ENCODE measurements at regions not wholly inside any gene's neighbourhood (a gene's known extent, or its start where the extent isn't known, plus 50 kb on each side); places are given as distances from the start of the nearest gene placed in this dataset.

DNA sequence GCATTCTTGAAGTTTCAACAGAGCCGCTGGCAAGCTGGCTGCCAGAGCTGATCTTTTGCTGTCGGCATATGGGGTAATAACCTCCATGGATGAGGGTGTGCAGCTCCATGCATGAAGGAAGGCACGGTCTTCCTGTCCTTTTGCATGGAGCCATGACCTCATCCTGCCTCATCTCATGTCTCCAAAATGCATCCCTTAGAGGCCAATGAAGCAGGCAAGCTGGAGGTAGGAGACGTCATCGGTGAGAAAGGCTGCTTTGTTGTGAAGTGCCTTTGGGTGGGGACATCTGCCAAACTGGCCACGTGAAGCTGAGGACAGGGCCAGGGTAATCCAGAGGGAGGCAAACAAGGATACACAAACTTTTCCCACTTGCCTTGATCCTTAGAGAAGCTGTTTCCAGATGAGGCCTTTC lies 161.5 kb upstream of the TBX20 start:
- intact Hi-C loops (cut with DNase I, micrococcal nuclease) = no loop called here
- ATAC-seq (no peak), DNase-seq (no peak)

- DNase-seq = no peak
- intact Hi-C loops (cut with DNase I, micrococcal nuclease) = no loop called here
- no peak for ATAC-seq
These were observed 157.4 kb upstream of the TBX20 start for GRCh38 chr7:35411331-35411730.

- intact Hi-C loops (cut with DNase I, micrococcal nuclease) = no loop called here
- ATAC-seq = no peak
- no peak for DNase-seq
These were observed 151.6 kb upstream of the TBX20 start for GRCh38 chr7:35405461-35405860.

GRCh38 chr7:35401217-35401879 lies 147.4 kb upstream of the TBX20 start:
- intact Hi-C loops (cut with DNase I, micrococcal nuclease) = no loop called here
- no peak for DNase-seq
- no peak for ATAC-seq

DNA sequence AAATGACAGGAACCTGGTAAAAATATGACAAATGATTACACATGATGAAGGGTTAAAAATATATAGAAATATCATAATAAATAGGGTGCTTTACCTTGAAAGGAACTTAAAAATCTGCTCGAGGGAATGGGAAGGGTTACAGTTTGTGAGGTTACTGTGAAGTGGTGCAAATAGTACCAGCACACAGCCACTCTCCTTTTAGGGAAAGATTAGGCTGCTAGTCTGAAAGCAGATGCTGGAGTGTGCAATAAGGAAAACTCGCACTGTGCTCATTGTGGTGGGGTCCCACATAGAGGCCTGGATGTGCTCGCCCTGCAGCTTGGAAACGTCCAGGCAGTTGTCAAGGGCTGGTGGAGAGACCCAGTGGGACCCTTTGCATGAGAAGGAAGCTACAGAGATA lies 145.9 kb upstream of the TBX20 start:
- no peak for ATAC-seq
- intact Hi-C loops (cut with DNase I, micrococcal nuclease) = no loop called here
- DNase-seq = no peak

- no peak for DNase-seq
- ATAC-seq = no peak
- intact Hi-C loops (cut with DNase I, micrococcal nuclease) = no loop called here
These were observed 145.3 kb upstream of the TBX20 start for GRCh38 chr7:35399216-35399615.

DNA sequence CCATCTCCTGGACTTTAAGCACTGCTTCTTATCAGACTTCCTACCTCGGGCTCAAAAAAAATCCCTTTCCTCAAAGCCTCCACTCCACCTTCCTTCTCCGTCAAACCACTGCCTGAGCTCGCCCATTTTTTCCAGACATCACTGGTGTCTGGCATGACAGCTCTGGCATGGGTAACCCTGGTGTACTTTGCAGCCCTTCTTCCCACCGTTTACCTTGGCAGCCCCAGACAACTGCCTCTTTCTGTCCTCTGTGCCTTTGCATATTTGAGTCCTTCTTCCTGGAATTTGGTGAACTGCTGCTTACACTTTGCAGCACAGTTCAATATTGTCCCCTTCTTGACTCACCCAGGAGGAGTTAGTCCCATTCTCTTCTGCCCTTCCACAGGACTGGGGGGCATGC lies 144.6 kb upstream of the TBX20 start:
- ATAC-seq (no peak), DNase-seq (no peak)
- intact Hi-C loops (cut with DNase I, micrococcal nuclease) = no loop called here

- no peak for ATAC-seq
- intact Hi-C loops (cut with DNase I, micrococcal nuclease) = no loop called here
- no peak for DNase-seq
These were observed 136.2 kb upstream of the TBX20 start for GRCh38 chr7:35390146-35390545.

- DNase-seq (no peak), ATAC-seq (no peak)
- intact Hi-C loops (cut with DNase I, micrococcal nuclease) = no loop called here
These were observed 135.7 kb upstream of the TBX20 start for GRCh38 chr7:35389636-35390035.

DNA sequence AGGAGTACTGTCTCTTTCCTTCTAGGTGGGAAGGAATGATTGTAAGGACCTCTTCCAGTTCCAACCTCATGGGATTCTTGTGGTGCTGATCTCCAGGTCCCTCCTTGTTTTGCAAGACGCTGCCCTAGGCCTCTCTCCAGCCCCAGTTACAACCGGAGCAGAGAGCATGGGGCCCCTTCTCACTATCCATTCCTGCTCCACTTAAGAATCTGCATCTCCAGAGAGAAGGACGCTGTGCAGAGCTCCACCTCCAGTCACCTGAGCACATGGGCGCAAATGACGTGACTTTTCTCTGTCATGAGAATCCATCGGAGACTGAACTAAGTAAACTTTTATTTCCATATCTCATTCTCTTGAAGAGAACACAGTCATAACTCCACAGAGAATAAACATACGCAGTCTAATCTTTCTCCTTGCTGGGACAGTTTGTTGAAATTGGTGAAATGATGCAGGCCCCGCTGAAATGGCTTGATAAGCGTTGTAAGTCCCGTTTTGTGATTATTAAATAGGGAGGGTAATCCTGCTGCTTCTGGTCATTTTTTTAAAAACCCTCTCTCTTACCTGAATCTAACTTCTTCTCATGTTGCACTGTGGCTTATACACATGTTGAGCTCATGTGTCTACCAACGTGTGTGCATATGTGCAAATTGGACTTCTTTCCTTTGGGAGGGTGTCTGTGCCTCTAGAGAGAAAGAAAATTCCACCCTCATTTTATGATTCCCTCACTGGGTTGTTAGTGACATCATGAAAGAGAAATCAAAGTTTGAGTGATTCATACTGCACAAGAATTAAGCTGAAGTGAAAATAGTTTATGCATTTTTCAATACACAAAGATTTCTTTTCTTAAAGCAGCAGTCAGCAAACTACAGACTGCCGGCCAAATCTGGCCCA lies 133.2 kb upstream of the TBX20 start:
- DNase-seq (no peak), ATAC-seq (no peak)
- intact Hi-C loops (cut with DNase I, micrococcal nuclease) = no loop called here

GRCh38 chr7:35386082-35386815 lies 132.3 kb upstream of the TBX20 start:
- intact Hi-C loops (cut with DNase I, micrococcal nuclease) = no loop called here
- DNase-seq = no peak
- ATAC-seq = no peak

GRCh38 chr7:35384761-35385700 lies 131.1 kb upstream of the TBX20 start:
- no peak for DNase-seq
- intact Hi-C loops (cut with DNase I, micrococcal nuclease) = no loop called here
- ATAC-seq = no peak

DNA sequence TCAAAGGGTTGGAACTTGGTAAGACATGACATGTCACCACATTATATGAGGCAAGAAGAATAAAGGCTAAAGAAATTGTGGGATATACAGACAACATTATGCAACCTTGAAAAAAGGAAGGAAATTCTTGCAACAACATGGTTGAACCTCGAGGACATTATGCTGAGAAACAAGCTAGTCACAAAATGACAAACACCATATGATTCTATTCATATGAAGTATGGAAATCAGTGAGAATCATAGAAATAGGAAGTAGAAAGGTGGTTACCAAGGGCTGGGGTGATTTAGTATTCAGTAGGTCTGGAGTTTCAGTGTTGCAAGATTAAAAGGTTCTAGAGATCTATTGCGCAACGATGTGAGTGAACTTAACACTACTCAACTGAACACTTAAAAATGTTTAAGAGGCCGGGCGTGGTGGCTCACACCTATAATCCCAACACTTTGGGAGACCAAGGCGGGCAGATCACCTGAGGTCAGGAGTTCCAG lies 126.9 kb upstream of the TBX20 start:
- DNase-seq (no peak), ATAC-seq (no peak)

GRCh38 chr7:35379481-35379880 lies 125.6 kb upstream of the TBX20 start:
- intact Hi-C loops (cut with DNase I, micrococcal nuclease) = no loop called here
- ATAC-seq (no peak), DNase-seq (no peak)

More for the DNA sequence above, 126.9 kb upstream of the TBX20 start:
- intact Hi-C loops (cut with DNase I, micrococcal nuclease) = no loop called here

DNA sequence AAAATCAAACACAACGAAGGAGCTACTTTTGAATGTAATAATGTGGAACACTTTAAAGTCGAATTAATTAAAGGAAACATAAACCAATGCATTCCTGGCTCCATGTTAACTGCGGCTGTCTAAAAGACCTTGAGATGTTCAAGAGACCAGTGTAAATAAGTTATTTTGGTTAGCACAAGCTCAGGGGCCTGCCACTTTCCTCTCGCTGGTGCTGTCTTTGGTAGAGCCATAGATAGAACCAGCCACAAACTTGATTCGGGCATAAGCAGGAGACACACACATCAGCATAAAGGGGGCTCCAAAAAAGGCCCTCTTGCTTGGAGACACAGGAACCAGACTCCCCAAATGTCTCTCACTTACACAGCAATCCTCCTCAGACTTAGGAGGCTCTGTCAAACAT lies 121.6 kb upstream of the TBX20 start:
- intact Hi-C loops (cut with DNase I, micrococcal nuclease) = no loop called here

GRCh38 chr7:35374858-35375257 lies 121.0 kb upstream of the TBX20 start:
- no peak for ATAC-seq
- DNase-seq = no peak
- intact Hi-C loops (cut with DNase I, micrococcal nuclease) = no loop called here

More for the DNA sequence above, 121.6 kb upstream of the TBX20 start:
- DNase-seq = no peak
- ATAC-seq = no peak

GRCh38 chr7:35371221-35371620 lies 117.3 kb upstream of the TBX20 start:
- DNase-seq (no peak), ATAC-seq (no peak)
- intact Hi-C loops (cut with DNase I, micrococcal nuclease) = no loop called here

DNA sequence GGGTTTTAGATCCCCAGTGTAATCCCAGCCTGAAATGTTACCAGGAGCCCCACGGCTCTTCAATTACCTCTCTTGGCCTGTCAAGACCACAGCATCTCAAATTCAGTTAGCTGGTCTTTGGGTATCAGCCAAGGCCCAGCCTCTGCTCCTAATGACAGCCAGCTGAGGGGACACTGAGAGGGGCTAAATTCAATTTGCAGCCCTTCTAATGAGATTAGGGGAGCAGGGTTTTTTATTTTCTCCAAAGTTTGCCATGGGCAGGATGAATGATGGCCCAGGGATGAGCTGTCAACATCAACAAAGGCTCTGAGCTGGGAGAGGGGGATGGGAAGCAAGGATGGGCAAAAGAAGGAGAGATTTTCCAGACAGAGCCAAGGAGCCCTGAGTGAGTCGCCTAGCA lies 116.8 kb upstream of the TBX20 start:
- DNase-seq (no peak), ATAC-seq (no peak)
- intact Hi-C loops (cut with DNase I, micrococcal nuclease) = no loop called here

All from left colon (tissue), 2 donors.